Head of caudate nucleus (tissue), 42 donors: ENCODE measurements at regions not wholly inside any gene's neighbourhood (a gene's known extent, or its start where the extent isn't known, plus 50 kb on each side); places are given as distances from the start of the nearest gene placed in this dataset.

Experiments used
- DNase-seq, 42 donors: peaks; one replicate each; pipeline versions ENCODE4 v3.0.0 to v3.0.0-alpha.2; 2020 to 2021; ENCODE audit warnings: mixed read lengths in 7 of 42
- intact Hi-C: fragments of 100-400 bp; cut with DNase I; formaldehyde crosslinking; loops from one replicate; pipeline ENCODE4 v1.15.0; 2022

GRCh38 chr9:135216791-135217441 lies 129.4 kb downstream of the OLFM1 start:
- peak in 1 of 42 donors; percentile 6 for DNase-seq
- intact Hi-C loops, result no loop called here

GRCh38 chr9:135217836-135218235 lies 130.4 kb downstream of the OLFM1 start:
- DNase-seq, result no peak
- intact Hi-C loops, result no loop called here

GRCh38 chr9:135218331-135219225 lies 131.1 kb downstream of the OLFM1 start:
- intact Hi-C loops, result no loop called here
- DNase-seq, result no peak

GRCh38 chr9:135219676-135220600 lies 132.5 kb downstream of the OLFM1 start:
- no peak for DNase-seq
- intact Hi-C loops, result no loop called here

- DNase-seq, result no peak
- intact Hi-C loops, result no loop called here
Measured at GRCh38 chr9:135220601-135221575, 133.4 kb downstream of the OLFM1 start.

GRCh38 chr9:135221576-135221950 lies 134.1 kb downstream of the OLFM1 start:
- intact Hi-C loops, result no loop called here
- DNase-seq, result no peak

GRCh38 chr9:135221951-135222631 lies 134.6 kb downstream of the OLFM1 start:
- intact Hi-C loops, result no loop called here
- DNase-seq, result no peak

- DNase-seq, result no peak
Measured at GRCh38 chr9:135222881-135223760, 135.7 kb downstream of the OLFM1 start.

GRCh38 chr9:135223831-135224230 lies 136.4 kb downstream of the OLFM1 start:
- intact Hi-C loops, result no loop called here
- no peak for DNase-seq

More at GRCh38 chr9:135222881-135223760, 135.7 kb downstream of the OLFM1 start:
- intact Hi-C loops, result no loop called here

GRCh38 chr9:135224286-135224877 lies 136.9 kb downstream of the OLFM1 start:
- DNase-seq, result no peak
- intact Hi-C loops, result no loop called here

- DNase-seq, result no peak
Measured at GRCh38 chr9:135224921-135225541, 137.6 kb downstream of the OLFM1 start.

GRCh38 chr9:135225619-135226228 lies 138.3 kb downstream of the OLFM1 start:
- no peak for DNase-seq
- intact Hi-C loops, result no loop called here

More at GRCh38 chr9:135224921-135225541, 137.6 kb downstream of the OLFM1 start:
- intact Hi-C loops, result no loop called here

GRCh38 chr9:135226369-135227050 lies 139.0 kb downstream of the OLFM1 start:
- DNase-seq, result no peak

GRCh38 chr9:135227641-135228251 lies 140.3 kb downstream of the OLFM1 start:
- DNase-seq, result no peak
- intact Hi-C loops, result no loop called here

More at GRCh38 chr9:135226369-135227050, 139.0 kb downstream of the OLFM1 start:
- intact Hi-C loops, result no loop called here
